Renal pelvis (tissue), 1 donor: ENCODE measurements at regions not wholly inside any gene's neighbourhood (a gene's known extent, or its start where the extent isn't known, plus 50 kb on each side); places are given as distances from the start of the nearest gene placed in this dataset.
"Not testable (repeated sequence)": the region's sequence is repeated elsewhere in the genome, so short reads cannot be mapped to it uniquely, and the experiment has no call there.

Source experiments
- DNase-seq: peaks from one replicate; pipeline ENCODE4 v3.0.0-alpha.2; 2013

DNA sequence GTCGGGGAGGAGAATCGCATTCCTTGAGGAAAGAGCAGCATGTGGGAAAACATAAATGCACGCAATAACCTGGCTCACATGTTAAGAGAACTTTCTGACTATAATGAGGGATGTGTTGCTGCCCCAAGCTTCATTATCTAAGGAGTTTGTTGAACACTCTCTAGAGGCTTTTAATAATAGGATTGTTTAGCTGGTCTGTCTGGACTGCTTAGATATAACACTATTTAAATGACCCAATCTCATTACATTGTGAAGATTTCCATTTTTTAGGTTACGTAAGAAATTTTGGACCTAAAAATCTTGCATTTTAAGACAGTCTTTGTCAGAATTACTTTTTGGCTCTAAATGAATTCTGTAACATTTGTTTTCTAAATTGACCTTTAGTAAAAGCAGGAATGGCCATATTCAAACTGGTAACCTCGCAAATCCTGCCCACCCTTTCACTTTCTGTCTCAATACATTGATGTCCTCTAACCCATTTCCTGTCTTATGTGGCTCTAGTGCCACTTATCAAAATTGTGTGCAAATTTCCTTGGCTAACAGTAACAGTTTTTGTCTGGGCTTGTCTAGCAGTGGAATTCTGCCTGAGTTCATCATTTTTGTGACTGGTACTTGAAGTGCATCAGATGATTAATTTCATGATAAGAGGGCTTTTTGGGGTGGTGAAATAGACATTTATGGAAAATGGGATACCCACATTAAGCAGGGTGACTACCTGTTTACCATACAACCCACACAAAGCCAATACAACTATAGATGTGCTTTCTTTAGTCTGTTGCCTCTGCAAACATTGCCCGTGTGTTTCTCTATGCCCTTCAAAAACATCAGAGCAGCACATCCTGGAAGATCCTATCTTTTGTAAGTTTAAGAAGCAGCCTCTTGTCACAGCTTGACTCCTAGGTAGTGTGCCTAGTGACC is 61.6 kb upstream of the IKBKE start:
- not testable (repeated sequence) for DNase-seq

DNA sequence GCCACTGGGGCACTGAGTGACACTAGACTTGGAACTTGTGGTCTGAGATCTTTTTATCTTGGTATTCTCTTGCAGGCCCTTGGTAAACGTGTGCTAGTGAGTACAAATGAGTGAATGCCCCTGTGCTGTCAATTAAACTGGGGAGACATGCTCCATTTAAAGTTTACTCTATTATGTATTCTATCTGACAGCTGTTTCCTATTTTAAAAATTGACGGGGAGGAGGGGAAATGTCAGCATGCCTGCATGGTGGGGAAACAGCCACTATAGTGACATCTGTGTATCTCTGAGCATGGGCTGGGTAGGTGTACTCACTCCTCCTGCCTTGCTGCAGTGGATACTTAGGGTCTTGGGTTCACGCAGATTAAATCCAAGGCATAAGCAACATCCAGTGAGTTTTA is 59.0 kb upstream of the IKBKE start:
- DNase-seq, result no peak

DNA sequence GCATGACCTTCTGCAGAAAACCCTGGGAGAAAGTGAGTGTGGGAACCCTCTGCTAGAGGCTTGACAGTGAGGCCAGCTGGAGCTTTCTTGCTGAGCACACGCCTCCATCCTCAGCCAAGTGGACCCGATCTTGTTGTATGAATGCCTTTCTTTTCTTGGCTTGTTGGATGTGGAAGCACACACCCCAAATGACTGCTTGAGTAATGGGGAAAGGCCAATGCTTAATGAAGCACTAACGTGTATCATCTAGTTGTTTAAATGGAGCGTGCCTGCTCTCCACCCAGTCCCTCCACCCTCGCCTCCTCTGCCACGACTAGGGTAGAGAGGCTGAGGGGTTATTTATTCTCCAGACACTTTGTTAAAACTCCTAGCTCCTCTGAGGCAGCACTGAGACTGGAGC is 54.3 kb upstream of the IKBKE start:
- peak; percentile 20 for DNase-seq

GRCh38 chr1:206417774-206418614 is 52.3 kb upstream of the IKBKE start:
- no peak for DNase-seq

DNA sequence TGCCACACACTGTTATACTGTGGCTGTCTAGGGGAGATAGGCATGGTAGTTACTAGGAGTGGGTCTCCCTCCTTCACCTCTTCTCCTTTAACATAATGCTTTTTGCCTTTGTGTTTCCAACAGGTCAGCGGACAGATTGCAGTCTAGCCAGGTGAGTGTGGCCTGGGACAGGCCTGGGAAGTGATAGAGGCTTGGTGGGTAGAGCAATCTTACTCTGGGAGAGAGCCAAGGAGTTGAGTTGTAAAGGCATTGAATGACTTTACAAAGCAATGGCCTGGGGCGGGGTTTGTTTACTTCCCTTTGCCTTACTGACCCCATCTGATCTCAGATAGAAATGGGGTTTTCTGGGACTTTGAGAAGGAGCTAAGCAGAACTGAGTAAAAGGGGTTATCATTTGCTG is 51.0 kb upstream of the IKBKE start:
- no peak for DNase-seq

- DNase-seq, result no peak
Measured at GRCh38 chr1:206419783-206420182, 50.5 kb upstream of the IKBKE start.

DNA sequence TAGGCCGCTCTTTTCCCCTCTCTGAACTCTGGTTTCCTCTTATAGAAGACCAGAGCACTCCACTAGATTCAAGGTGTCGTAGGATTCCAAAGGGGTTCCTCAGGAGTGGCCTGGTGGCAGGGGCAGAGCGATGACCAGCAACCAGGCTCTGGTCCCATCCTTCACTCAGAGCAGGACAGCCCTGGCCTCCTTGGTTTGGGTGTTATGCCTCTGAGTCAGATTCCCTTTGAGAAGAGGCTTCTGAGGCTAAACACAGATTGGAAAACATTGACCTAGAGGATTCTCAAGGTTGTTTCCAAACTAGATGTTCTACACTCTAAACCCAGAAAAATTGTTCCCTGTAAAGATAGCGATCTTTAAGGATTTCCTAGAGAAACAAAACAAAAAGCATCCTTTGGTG is 49.8 kb upstream of the IKBKE start:
- DNase-seq, result no peak
